SH-SY5Y (cell line): ENCODE measurements at regions not wholly inside any gene's neighbourhood (a gene's known extent, or its start where the extent isn't known, plus 50 kb on each side); places are given as distances from the start of the nearest gene placed in this dataset.

Experiments used
- GATA2 ChIP-seq: IDR thresholded peaks from 2 replicates; pipeline ENCODE4 v1.6.1; 2011; ENCODE audit warnings: mild to moderate bottlenecking, low read depth, low read length
- GATA3 ChIP-seq: IDR thresholded peaks from 2 replicates; pipeline ENCODE4 v1.6.1; 2011; ENCODE audit warnings: low read depth, mild to moderate bottlenecking, low read length, moderate library complexity

- no peak for TF ChIP-seq GATA2
- no peak for TF ChIP-seq GATA3
Observed at GRCh38 chr13:75153834-75154233, 328.1 kb downstream of the TBC1D4 start.

- no peak for TF ChIP-seq GATA3
Observed at GRCh38 chr13:75153386-75153785, 328.6 kb downstream of the TBC1D4 start.

GRCh38 chr13:75151081-75151643 is 330.8 kb downstream of the TBC1D4 start:
- TF ChIP-seq GATA2 (no peak), GATA3 (no peak)

- TF ChIP-seq GATA3 (no peak), GATA2 (no peak)
Observed at GRCh38 chr13:75149776-75150175, 332.2 kb downstream of the TBC1D4 start.

- no peak for TF ChIP-seq GATA2
- TF ChIP-seq GATA3 = no peak
Observed at GRCh38 chr13:75147946-75148345, 334.0 kb downstream of the TBC1D4 start.

- TF ChIP-seq GATA2 (no peak), GATA3 (no peak)
Observed at GRCh38 chr13:75146436-75146835, 335.5 kb downstream of the TBC1D4 start.

GRCh38 chr13:75145927-75146326 is 336.0 kb downstream of the TBC1D4 start:
- no peak for TF ChIP-seq GATA2
- TF ChIP-seq GATA3 = no peak

GRCh38 chr13:75139291-75139690 is 342.7 kb downstream of the TBC1D4 start:
- TF ChIP-seq GATA2 (no peak), GATA3 (no peak)

- TF ChIP-seq GATA2 = no peak
- TF ChIP-seq GATA3 = no peak
Observed at GRCh38 chr13:75137911-75138571, 343.9 kb downstream of the TBC1D4 start.

GRCh38 chr13:75136151-75136550 is 345.8 kb downstream of the TBC1D4 start:
- TF ChIP-seq GATA3 (no peak), GATA2 (no peak)

- TF ChIP-seq GATA2 (no peak), GATA3 (no peak)
Observed at GRCh38 chr13:75135325-75135825, 346.6 kb downstream of the TBC1D4 start.

GRCh38 chr13:75132701-75133695 is 349.0 kb downstream of the TBC1D4 start:
- TF ChIP-seq GATA3 (no peak), GATA2 (no peak)

GRCh38 chr13:75129331-75129730 is 352.6 kb downstream of the TBC1D4 start:
- TF ChIP-seq GATA2 (no peak), GATA3 (no peak)

- TF ChIP-seq GATA2 (no peak), GATA3 (no peak)
Observed at GRCh38 chr13:75124415-75124814, 357.6 kb downstream of the TBC1D4 start.

- TF ChIP-seq GATA3 (no peak), GATA2 (no peak)
Observed at GRCh38 chr13:75123428-75123827, 358.5 kb downstream of the TBC1D4 start.

GRCh38 chr13:75120085-75120484 is 361.9 kb downstream of the TBC1D4 start:
- TF ChIP-seq GATA3 (no peak), GATA2 (no peak)

GRCh38 chr13:75115171-75115570 is 366.8 kb downstream of the TBC1D4 start:
- TF ChIP-seq GATA3 = no peak
- TF ChIP-seq GATA2 = no peak
